ENCODE measurements at regions not wholly inside any gene's neighbourhood (a gene's known extent, or its start where the extent isn't known, plus 50 kb on each side); places are given as distances from the start of the nearest gene placed in this dataset.

DNA sequence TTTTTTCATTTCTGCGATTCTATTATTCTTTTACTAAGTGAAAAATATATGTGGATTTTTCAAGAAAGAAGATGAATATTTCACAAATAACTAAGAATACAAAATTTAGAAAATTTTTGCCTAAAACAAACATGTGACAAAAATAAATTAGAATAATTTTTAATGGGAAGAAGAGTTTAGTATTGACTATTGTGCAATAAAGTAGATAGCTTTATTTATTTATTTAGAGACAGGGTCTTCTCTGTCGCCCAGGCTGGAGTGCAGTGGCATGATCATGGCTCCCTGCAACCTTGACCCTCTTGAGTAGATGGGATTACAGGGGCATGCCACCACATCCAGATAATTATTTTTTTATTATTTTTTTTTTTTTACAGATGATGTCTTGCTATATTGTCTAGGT is 95.3 kb upstream of the PAQR3 start:
- TF ChIP-seq EZH2 (IDR thresholded peaks at IDR 0.05) = no peak
- no peak for TF ChIP-seq POLR2AphosphoS5 (IDR thresholded peaks at IDR 0.05; ENCODE audit: borderline replicate concordance, low read depth, low read length)

All from SK-N-MC (cell line).